A172 (cell line): ENCODE measurements at regions not wholly inside any gene's neighbourhood (a gene's known extent, or its start where the extent isn't known, plus 50 kb on each side); places are given as distances from the start of the nearest gene placed in this dataset.

ENCODE experiments used
- DNase-seq: peaks from one replicate; pipeline ENCODE4 v3.0.0-alpha.2; 2015; ENCODE audit warnings: low spot score

- no peak for DNase-seq
Observed at GRCh38 chr15:36458411-36458810, 121.0 kb upstream of the CDIN1 start.

GRCh38 chr15:36465304-36465703 lies 114.1 kb upstream of the CDIN1 start:
- no peak for DNase-seq

- no peak for DNase-seq
Observed at GRCh38 chr15:36468746-36469145, 110.7 kb upstream of the CDIN1 start.

- DNase-seq, result peak; percentile 10
Observed at GRCh38 chr15:36469311-36469966, 110.0 kb upstream of the CDIN1 start.

GRCh38 chr15:36472672-36473071 lies 106.8 kb upstream of the CDIN1 start:
- no peak for DNase-seq

GRCh38 chr15:36478561-36478960 lies 100.9 kb upstream of the CDIN1 start:
- no peak for DNase-seq

- DNase-seq, result no peak
Observed at GRCh38 chr15:36479200-36479896, 100.1 kb upstream of the CDIN1 start.

GRCh38 chr15:36481156-36481555 lies 98.3 kb upstream of the CDIN1 start:
- no peak for DNase-seq

GRCh38 chr15:36483409-36483808 lies 96.0 kb upstream of the CDIN1 start:
- no peak for DNase-seq

- DNase-seq, result no peak
Observed at GRCh38 chr15:36484038-36484778, 95.2 kb upstream of the CDIN1 start.

GRCh38 chr15:36491912-36492311 lies 87.5 kb upstream of the CDIN1 start:
- DNase-seq, result no peak

GRCh38 chr15:36495456-36495991 lies 83.9 kb upstream of the CDIN1 start:
- peak; percentile 88 for DNase-seq

GRCh38 chr15:36497901-36498300 lies 81.5 kb upstream of the CDIN1 start:
- peak; percentile 44 for DNase-seq

- no peak for DNase-seq
Observed at GRCh38 chr15:36498401-36498800, 81.0 kb upstream of the CDIN1 start.

- no peak for DNase-seq
Observed at GRCh38 chr15:36498916-36499315, 80.5 kb upstream of the CDIN1 start.

- DNase-seq, result peak; percentile 71
Observed at GRCh38 chr15:36499412-36500389, 79.7 kb upstream of the CDIN1 start.

GRCh38 chr15:36501063-36501678 lies 78.3 kb upstream of the CDIN1 start:
- peak; percentile 93 for DNase-seq

GRCh38 chr15:36502509-36502908 lies 76.9 kb upstream of the CDIN1 start:
- DNase-seq, result no peak

- DNase-seq, result no peak
Observed at GRCh38 chr15:36506733-36507356, 72.6 kb upstream of the CDIN1 start.

GRCh38 chr15:36507458-36507857 lies 72.0 kb upstream of the CDIN1 start:
- DNase-seq, result no peak
